Astrocyte of the spinal cord (primary cell): ENCODE measurements at regions not wholly inside any gene's neighbourhood (a gene's known extent, or its start where the extent isn't known, plus 50 kb on each side); places are given as distances from the start of the nearest gene placed in this dataset.
"Not testable (repeated sequence)": the region's sequence is repeated elsewhere in the genome, so short reads cannot be mapped to it uniquely, and the experiment has no call there.

Source experiments
- DNase-seq: peaks from one replicate; pipeline ENCODE4 v3.0.0; 2011; ENCODE audit warnings: low read depth, low spot score
- H3K4me3 ChIP-seq: 2 replicates; pipeline ENCODE4 v1.5.1; 2011; ENCODE audit warnings: low read depth, mild to moderate bottlenecking, low read length, moderate library complexity
- CTCF ChIP-seq: IDR thresholded peaks from 2 replicates; pipeline ENCODE4 v1.5.1; 2012; ENCODE audit warnings: low read depth, mild to moderate bottlenecking, low read length, inconsistent platforms
- in situ Hi-C: cut with HindIII; loops from 2 replicates; pipeline ENCODE4 v1.10.0; 2017; ENCODE audit warnings: low sequenced_read_pairs

GRCh38 chr1:195663549-195664280 is 944.5 kb downstream of the KCNT2 start:
- in situ Hi-C loops = no loop called here
- TF ChIP-seq CTCF = no peak
- peak; percentile 84 for DNase-seq
- no peak overlapping the region for H3K4me3 ChIP-seq

- no peak for TF ChIP-seq CTCF
- H3K4me3 ChIP-seq = no peak overlapping the region
- DNase-seq = no peak
- in situ Hi-C loops = no loop called here
Observed at GRCh38 chr1:195656780-195657179, 951.5 kb downstream of the KCNT2 start.

- in situ Hi-C loops, H3K4me3 ChIP-seq, DNase-seq: not testable (repeated sequence)
Observed at GRCh38 chr1:195648875-195649274, 959.4 kb downstream of the KCNT2 start.

- in situ Hi-C loops = no loop called here
- no peak for DNase-seq
- no peak for TF ChIP-seq CTCF
- no peak overlapping the region for H3K4me3 ChIP-seq
Observed at GRCh38 chr1:195637539-195637938, 970.7 kb downstream of the KCNT2 start.

GRCh38 chr1:195618287-195618686 is 990.0 kb downstream of the KCNT2 start:
- DNase-seq = no peak
- in situ Hi-C loops = no loop called here
- TF ChIP-seq CTCF = no peak
- H3K4me3 ChIP-seq = no peak overlapping the region

- in situ Hi-C loops = no loop called here
- TF ChIP-seq CTCF = no peak
- DNase-seq = no peak
- H3K4me3 ChIP-seq = no peak overlapping the region
Observed at GRCh38 chr1:195617106-195617505, 991.1 kb downstream of the KCNT2 start.

- no peak overlapping the region for H3K4me3 ChIP-seq
- no peak for TF ChIP-seq CTCF
- in situ Hi-C loops = no loop called here
- no peak for DNase-seq
Observed at GRCh38 chr1:195608883-195609282, 999.4 kb downstream of the KCNT2 start.
